DMS 273 (cell line): ENCODE measurements at regions not wholly inside any gene's neighbourhood (a gene's known extent, or its start where the extent isn't known, plus 50 kb on each side); places are given as distances from the start of the nearest gene placed in this dataset.
"Not testable (repeated sequence)": the region's sequence is repeated elsewhere in the genome, so short reads cannot be mapped to it uniquely, and the experiment has no call there.

Source experiments
- DNase-seq: peaks from one replicate; lab custom pipeline; 2025; ENCODE audit not compliant: unreplicated experiment; lab: John Stamatoyannopoulos, UW

GRCh38 chr16:63682844-63683243, 1439.0 kb downstream of the CDH11 start:
- no peak for DNase-seq

- DNase-seq = no peak
These were observed 1449.4 kb downstream of the CDH11 start for GRCh38 chr16:63672493-63672892.

GRCh38 chr16:63663155-63663554, 1458.7 kb downstream of the CDH11 start:
- DNase-seq = no peak

- no peak for DNase-seq
These were observed 1466.0 kb downstream of the CDH11 start for GRCh38 chr16:63655846-63656245.

GRCh38 chr16:63653044-63653839, 1468.6 kb downstream of the CDH11 start:
- no peak for DNase-seq

- no peak for DNase-seq
These were observed 1469.8 kb downstream of the CDH11 start for GRCh38 chr16:63652091-63652490.

GRCh38 chr16:63650550-63650949, 1471.3 kb downstream of the CDH11 start:
- no peak for DNase-seq

- not testable (repeated sequence) for DNase-seq
These were observed 1488.0 kb downstream of the CDH11 start for GRCh38 chr16:63633706-63634445.

GRCh38 chr16:63629272-63629671, 1492.6 kb downstream of the CDH11 start:
- DNase-seq = no peak

GRCh38 chr16:63628812-63629211, 1493.1 kb downstream of the CDH11 start:
- no peak for DNase-seq

- DNase-seq = no peak
These were observed 1496.7 kb downstream of the CDH11 start for GRCh38 chr16:63625126-63625525.

GRCh38 chr16:63623551-63624039, 1498.3 kb downstream of the CDH11 start:
- no peak for DNase-seq

GRCh38 chr16:63618896-63619485, 1502.9 kb downstream of the CDH11 start:
- DNase-seq = no peak

GRCh38 chr16:63617990-63618763, 1503.7 kb downstream of the CDH11 start:
- DNase-seq = peak; percentile 51

GRCh38 chr16:63617047-63617989, 1504.5 kb downstream of the CDH11 start:
- peak; percentile 54 for DNase-seq

- DNase-seq = no peak
These were observed 1507.4 kb downstream of the CDH11 start for GRCh38 chr16:63614429-63614828.

GRCh38 chr16:63613701-63614100, 1508.2 kb downstream of the CDH11 start:
- no peak for DNase-seq

- DNase-seq = no peak
These were observed 1509.2 kb downstream of the CDH11 start for GRCh38 chr16:63612462-63613227.

GRCh38 chr16:63606778-63607177, 1515.1 kb downstream of the CDH11 start:
- DNase-seq = no peak
